ENCODE measurements at regions not wholly inside any gene's neighbourhood (a gene's known extent, or its start where the extent isn't known, plus 50 kb on each side); places are given as distances from the start of the nearest gene placed in this dataset.
"Not testable (repeated sequence)": the region's sequence is repeated elsewhere in the genome, so short reads cannot be mapped to it uniquely, and the experiment has no call there.

DNA sequence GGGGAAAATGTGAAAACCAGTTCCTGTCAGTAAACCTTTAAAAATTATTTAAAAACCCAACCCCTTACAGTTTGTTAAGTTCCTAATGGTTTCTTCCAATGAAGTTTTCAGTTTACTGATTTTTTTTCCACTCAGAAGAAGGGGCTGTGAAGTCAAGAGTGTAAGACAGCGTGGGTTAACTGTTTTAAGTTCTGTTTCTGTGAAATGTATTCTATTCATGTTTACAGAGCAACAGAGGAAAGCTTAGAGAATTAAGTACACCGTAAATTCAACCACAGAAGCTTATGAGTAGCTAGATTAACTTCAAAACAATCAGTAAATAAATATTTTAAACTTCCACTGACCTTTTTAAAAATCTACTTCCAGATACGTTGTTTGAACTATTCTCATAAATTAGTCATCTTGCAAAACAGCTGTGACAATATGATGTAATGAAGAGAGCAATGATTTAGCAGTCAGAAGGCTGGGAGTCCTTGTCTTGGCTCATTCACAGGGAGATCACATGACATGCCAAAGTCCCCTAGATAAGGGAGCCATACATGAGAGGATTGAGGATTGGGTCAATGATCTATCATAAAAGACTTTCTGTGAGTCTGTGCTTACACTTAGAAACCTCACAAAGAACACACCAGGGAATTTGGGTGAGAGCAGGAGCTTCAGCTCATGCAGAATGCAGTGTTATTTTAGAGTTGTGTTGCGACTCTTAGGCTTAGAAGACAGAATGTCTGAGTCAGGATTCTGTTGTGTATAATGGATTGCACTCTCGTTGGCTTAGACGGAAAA, 97.3 kb upstream of the ADORA2B start:
- H3K27me3 ChIP-seq (replicated peaks); H3K36me3 ChIP-seq (replicated peaks); in situ Hi-C loops (cut with HindIII; ENCODE audit: low pct_ligation_motif_present, low sequenced_read_pairs); H3K4me3 ChIP-seq (ENCODE audit: low read depth, low read length): not testable (repeated sequence)
- peak; percentile 79 for DNase-seq
- peak overlapping the region; percentile 100 for H3K27ac ChIP-seq

DNA sequence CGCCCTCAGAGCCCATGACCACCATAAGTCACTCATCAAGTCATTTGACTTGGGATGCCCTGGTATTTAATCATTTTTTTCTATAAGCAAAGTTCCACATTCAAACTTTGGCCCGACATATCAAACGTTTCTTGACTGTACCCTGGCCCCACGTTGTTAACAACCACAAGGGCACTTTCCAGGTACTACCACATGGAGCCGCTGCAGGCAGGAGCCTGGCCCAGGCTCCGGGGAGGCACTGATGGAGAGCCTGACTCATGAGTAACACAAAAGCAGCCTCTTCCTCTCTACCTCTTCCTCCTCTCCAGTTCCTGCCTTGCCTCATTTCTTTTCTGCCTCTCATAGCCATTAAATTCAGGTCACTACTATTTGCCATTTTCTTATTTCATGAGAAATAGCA, 95.9 kb upstream of the ADORA2B start:
- in situ Hi-C loops (cut with HindIII; ENCODE audit: low pct_ligation_motif_present, low sequenced_read_pairs); H3K27me3 ChIP-seq (replicated peaks); H3K36me3 ChIP-seq (replicated peaks); H3K4me3 ChIP-seq (ENCODE audit: low read depth, low read length): not testable (repeated sequence)
- DNase-seq = peak; percentile 86
- TF ChIP-seq, protein P1, sequence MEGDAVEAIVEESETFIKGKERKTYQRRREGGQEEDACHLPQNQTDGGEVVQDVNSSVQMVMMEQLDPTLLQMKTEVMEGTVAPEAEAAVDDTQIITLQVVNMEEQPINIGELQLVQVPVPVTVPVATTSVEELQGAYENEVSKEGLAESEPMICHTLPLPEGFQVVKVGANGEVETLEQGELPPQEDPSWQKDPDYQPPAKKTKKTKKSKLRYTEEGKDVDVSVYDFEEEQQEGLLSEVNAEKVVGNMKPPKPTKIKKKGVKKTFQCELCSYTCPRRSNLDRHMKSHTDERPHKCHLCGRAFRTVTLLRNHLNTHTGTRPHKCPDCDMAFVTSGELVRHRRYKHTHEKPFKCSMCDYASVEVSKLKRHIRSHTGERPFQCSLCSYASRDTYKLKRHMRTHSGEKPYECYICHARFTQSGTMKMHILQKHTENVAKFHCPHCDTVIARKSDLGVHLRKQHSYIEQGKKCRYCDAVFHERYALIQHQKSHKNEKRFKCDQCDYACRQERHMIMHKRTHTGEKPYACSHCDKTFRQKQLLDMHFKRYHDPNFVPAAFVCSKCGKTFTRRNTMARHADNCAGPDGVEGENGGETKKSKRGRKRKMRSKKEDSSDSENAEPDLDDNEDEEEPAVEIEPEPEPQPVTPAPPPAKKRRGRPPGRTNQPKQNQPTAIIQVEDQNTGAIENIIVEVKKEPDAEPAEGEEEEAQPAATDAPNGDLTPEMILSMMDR (IDR thresholded peaks at IDR 0.05; ENCODE audit: low read depth, low read length, missing control alignments) = peak; percentile 68
- peak overlapping the region; percentile 64 for H3K27ac ChIP-seq

DNA sequence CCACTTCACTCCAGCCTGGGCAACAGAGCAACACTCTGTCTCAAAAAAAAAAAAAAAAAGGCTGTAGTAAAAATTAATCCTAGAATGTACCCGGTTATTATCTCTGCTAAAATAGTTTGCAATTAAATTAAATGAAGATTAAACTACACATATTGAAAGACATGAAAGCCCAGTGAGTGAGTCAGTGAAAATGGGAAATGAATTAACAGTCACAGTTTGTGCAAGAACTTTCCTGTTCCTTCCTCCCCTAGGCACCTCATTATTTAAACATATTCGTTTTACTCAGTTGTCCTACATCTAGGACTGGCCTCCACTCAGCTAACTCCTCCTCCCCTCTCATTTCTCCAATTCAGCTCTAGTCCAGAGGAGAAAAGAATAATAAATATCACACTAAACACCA, 94.9 kb upstream of the ADORA2B start:
- in situ Hi-C loops (cut with HindIII; ENCODE audit: low pct_ligation_motif_present, low sequenced_read_pairs) = not testable (repeated sequence)

DNA sequence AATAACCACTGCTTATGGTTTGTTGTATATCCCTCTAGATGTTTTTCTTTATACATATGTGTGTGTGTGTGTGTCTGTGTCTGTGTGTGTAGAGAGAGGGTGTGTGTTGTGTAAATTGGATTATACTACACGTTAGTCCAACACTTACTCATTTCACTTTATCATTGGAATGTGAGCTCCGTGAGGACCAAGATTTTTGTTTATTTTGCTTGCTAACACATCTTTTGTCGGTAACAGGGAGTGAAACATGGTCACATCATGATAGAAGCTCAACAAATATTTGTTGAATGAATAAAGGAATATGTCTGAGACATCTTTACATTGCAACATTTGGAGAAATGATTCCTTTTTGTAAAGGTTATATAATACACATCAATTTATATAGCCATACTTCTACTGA, 94.2 kb upstream of the ADORA2B start:
- H3K27me3 ChIP-seq (replicated peaks); H3K4me3 ChIP-seq (ENCODE audit: low read depth, low read length); H3K36me3 ChIP-seq (replicated peaks); in situ Hi-C loops (cut with HindIII; ENCODE audit: low pct_ligation_motif_present, low sequenced_read_pairs): not testable (repeated sequence)
- H3K27ac ChIP-seq = peak overlapping the region; percentile 52
- DNase-seq = peak; percentile 70

More for the DNA sequence above, 94.9 kb upstream of the ADORA2B start:
- not testable (repeated sequence) for H3K36me3 ChIP-seq (replicated peaks); H3K27me3 ChIP-seq (replicated peaks); H3K4me3 ChIP-seq (ENCODE audit: low read depth, low read length); DNase-seq
- peak overlapping the region; percentile 52 for H3K27ac ChIP-seq

DNA sequence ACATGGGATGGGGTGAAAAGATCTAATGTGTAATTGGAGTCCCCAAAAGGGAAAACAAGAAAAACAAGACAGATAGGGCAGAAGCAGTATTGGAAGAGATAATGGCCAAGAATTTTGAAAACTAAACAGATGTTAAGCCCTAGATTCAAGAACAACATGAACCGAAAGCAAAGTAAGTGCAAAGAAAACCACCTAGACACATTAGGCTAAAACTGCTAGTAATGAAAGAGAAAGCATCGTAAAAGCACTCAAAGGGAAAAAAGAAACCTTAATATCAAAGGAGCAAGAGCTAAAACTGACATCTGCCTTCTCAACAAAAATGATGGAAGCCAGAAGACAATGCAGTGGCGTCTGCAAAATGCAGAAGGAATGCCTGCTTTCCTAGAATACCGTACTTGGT, 92.1 kb upstream of the ADORA2B start:
- DNase-seq; in situ Hi-C loops (cut with HindIII; ENCODE audit: low pct_ligation_motif_present, low sequenced_read_pairs); H3K27me3 ChIP-seq (replicated peaks); H3K27ac ChIP-seq; H3K4me3 ChIP-seq (ENCODE audit: low read depth, low read length); H3K36me3 ChIP-seq (replicated peaks): not testable (repeated sequence)

DNA sequence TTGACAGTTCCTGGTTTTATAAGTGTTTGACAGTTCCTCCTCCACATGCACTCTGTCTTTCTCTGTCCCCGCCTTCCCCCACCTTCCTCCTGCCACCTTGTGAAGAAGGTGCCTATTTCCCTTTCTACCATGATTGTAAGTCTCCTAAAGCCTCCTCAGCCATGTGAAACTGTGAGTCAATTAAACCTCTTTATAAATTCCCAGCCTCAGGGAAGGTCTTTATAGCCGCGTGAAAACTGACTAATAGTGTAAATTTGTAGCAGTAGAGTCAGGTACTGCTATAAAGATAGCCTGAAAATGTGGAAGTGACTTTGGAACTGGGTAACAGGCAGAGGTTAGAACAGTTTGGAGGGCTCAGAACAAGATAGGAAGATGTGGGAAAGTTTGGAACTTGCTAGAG, 88.7 kb upstream of the ADORA2B start:
- DNase-seq; H3K36me3 ChIP-seq (replicated peaks); H3K4me3 ChIP-seq (ENCODE audit: low read depth, low read length); H3K27ac ChIP-seq; in situ Hi-C loops (cut with HindIII; ENCODE audit: low pct_ligation_motif_present, low sequenced_read_pairs); H3K27me3 ChIP-seq (replicated peaks): not testable (repeated sequence)

DNA sequence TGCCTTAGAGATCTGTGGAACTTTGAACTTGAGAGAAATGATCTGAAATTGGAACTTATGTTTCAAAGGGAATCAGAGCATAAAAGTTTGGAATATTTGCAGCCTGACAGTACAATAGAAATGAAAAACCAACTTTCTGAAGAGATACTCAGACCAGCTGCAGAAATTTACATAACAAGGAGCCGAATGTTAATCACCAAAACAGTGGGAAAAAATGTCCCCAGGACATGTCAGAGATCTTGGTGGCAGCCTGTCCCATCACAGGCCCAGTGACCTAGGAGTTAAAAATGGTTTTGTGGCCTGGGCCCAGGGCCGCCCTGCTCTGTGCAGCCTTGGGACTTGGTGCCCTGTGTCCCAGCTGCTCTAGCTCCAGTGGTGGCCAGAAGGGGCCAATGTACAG, 88.2 kb upstream of the ADORA2B start:
- H3K4me3 ChIP-seq (ENCODE audit: low read depth, low read length); H3K36me3 ChIP-seq (replicated peaks); in situ Hi-C loops (cut with HindIII; ENCODE audit: low pct_ligation_motif_present, low sequenced_read_pairs); DNase-seq; H3K27me3 ChIP-seq (replicated peaks); H3K27ac ChIP-seq: not testable (repeated sequence)

DNA sequence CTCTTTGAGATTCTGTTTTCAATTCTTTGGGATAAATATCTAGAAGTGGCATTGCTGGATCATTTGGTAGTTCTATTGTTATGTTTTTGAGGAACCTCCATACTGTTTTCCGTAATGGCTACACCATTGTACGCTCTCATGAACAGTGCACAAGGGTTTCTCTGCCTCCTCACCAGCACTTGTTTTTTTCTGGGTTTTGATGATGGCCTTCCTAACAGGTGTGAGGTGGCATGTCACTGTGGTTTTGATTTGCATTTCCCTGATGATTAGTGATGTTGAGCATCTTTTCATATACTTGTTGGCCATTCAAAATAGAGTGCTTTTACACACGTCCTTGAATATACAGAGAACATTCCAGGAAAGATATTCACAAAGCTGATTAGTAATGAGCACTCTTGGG, 86.8 kb upstream of the ADORA2B start:
- DNase-seq; H3K4me3 ChIP-seq (ENCODE audit: low read depth, low read length); H3K27ac ChIP-seq; H3K27me3 ChIP-seq (replicated peaks); in situ Hi-C loops (cut with HindIII; ENCODE audit: low pct_ligation_motif_present, low sequenced_read_pairs); H3K36me3 ChIP-seq (replicated peaks): not testable (repeated sequence)

DNA sequence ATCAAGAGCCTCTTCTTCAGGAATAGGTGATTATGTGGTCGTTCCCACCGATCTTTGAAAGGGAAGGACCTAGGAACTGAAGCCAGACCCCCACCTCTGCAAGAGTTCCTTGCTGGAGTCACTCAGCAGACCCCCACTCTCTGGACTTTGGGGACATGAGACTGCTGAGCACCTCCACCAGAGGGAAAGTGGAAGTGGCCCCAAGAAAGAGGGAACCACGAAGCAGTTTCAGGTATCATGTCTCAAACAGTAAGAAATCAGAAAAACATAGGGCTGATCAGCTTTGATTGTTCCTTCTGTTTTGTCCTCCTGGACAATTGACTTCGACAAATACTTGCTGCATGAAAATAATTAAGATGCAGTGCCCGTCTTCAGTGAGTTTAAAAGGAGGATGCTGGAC, 84.2 kb upstream of the ADORA2B start:
- H3K27me3 ChIP-seq (replicated peaks); H3K27ac ChIP-seq; in situ Hi-C loops (cut with HindIII; ENCODE audit: low pct_ligation_motif_present, low sequenced_read_pairs); H3K4me3 ChIP-seq (ENCODE audit: low read depth, low read length); DNase-seq; H3K36me3 ChIP-seq (replicated peaks): not testable (repeated sequence)

DNA sequence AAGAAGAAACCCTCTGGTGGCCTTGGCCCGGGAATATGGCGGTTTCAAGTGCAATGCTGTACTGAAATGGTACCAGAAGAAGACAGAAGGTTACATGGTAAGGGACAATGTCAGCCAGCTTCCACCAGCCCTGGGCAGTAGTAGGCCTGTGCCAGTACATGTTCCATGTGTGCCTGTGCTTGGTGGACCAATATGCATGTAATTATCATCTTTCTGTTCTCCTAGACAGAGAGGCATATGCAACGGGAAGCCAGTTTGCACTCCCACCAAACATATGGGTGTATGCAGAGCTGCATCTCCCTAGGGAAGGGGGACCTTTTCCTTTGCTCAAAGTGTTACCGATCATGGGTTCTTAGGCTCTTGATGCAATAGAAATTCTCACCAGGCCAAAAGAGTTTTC, 80.9 kb upstream of the ADORA2B start:
- H3K27me3 ChIP-seq (replicated peaks); H3K4me3 ChIP-seq (ENCODE audit: low read depth, low read length); DNase-seq; H3K27ac ChIP-seq; in situ Hi-C loops (cut with HindIII; ENCODE audit: low pct_ligation_motif_present, low sequenced_read_pairs); H3K36me3 ChIP-seq (replicated peaks): not testable (repeated sequence)

DNA sequence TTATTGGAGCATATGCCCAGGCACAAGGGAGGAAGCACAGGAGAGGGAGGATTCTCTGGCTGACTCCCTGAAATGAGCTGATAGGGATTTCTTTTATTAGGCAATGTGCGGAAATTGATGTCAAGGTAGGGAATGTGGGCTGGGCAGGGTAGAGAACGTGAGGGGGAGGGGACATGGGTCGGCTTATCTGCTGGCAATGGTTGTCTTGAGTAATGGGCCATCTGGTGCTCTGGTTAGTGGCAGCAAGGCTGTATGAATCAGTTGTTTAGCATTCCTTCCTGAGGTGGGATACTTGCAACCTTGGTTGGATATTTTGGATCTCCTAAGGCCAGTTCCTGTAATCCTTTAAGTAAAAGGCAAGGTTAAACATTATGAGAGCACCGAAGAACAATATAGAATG, 80.5 kb upstream of the ADORA2B start:
- H3K4me3 ChIP-seq (ENCODE audit: low read depth, low read length); H3K36me3 ChIP-seq (replicated peaks); H3K27me3 ChIP-seq (replicated peaks); H3K27ac ChIP-seq; in situ Hi-C loops (cut with HindIII; ENCODE audit: low pct_ligation_motif_present, low sequenced_read_pairs); DNase-seq: not testable (repeated sequence)

DNA sequence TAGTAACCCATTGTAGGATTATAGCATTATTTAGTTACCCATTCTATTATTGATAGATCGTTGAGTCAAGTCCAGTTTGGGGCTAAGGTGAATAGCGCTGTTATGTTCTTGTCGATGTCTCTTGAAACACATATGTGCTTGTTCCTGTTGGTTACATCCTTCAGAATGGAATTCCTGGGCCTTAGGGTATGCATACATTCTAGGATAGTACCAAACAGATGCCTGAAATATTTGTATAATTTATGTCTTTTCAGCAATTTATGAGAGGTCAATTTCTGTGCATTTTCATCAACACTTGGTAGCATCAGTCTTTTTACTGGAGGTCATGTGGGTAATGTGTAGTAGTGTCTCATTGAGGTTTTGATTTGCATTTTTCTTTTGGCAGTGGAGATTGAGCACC, 78.9 kb upstream of the ADORA2B start:
- H3K36me3 ChIP-seq (replicated peaks); in situ Hi-C loops (cut with HindIII; ENCODE audit: low pct_ligation_motif_present, low sequenced_read_pairs); H3K27me3 ChIP-seq (replicated peaks); H3K27ac ChIP-seq; DNase-seq; H3K4me3 ChIP-seq (ENCODE audit: low read depth, low read length): not testable (repeated sequence)

DNA sequence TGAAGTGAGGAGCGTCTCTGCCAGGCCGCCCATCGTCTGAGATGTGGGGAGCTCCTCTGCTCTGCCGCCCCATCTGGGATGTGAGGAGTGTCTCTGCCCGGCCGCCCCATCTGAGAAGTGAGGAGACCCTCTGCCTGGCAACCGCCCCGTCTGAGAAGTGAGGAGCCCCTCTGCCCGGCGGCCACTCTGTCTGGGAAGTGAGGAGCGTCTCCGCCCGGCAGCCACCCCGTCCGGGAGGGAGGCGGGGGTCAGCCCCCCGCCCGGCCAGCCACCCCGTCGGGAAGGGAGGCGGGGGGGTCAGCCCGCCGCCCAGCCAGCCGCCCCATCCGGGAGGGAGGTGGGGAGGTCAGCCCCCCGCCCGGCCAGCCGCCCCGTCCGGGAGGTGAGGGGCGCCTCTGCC, 77.6 kb upstream of the ADORA2B start:
- DNase-seq; H3K27me3 ChIP-seq (replicated peaks); in situ Hi-C loops (cut with HindIII; ENCODE audit: low pct_ligation_motif_present, low sequenced_read_pairs); H3K36me3 ChIP-seq (replicated peaks); H3K4me3 ChIP-seq (ENCODE audit: low read depth, low read length); H3K27ac ChIP-seq: not testable (repeated sequence)

DNA sequence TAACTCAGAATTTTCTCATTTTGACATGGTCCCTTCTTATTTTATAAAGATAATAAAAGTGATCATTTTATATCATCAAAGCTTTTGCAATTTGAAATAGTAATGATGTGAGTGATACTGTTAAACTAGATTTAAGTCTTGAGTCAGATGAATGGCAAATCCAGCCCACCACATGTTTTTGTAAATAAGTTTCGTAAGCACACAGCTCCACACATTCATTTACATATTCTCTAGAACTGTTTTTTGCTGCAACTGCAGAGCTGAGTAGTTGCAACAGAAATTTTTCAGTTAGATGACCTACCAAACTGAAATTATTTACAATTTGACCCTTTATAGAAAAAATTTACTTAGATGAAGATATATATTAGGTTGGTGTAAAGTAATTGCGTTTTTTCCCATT, 75.1 kb upstream of the ADORA2B start:
- in situ Hi-C loops (cut with HindIII; ENCODE audit: low pct_ligation_motif_present, low sequenced_read_pairs); H3K27ac ChIP-seq; H3K27me3 ChIP-seq (replicated peaks); H3K4me3 ChIP-seq (ENCODE audit: low read depth, low read length); DNase-seq; H3K36me3 ChIP-seq (replicated peaks): not testable (repeated sequence)

Measured in brain microvascular endothelial cell (primary cell).